GM19372 (cell line): ENCODE measurements at regions not wholly inside any gene's neighbourhood (a gene's known extent, or its start where the extent isn't known, plus 50 kb on each side); places are given as distances from the start of the nearest gene placed in this dataset.

Experiments
- ATAC-seq: cut with Tn5 transposase; IDR thresholded peaks from one replicate; pipeline ENCODE4 v1.9.1; 2021; ENCODE audit warnings: mild to moderate bottlenecking, low read depth, moderate library complexity; ENCODE audit not compliant: unreplicated experiment

DNA sequence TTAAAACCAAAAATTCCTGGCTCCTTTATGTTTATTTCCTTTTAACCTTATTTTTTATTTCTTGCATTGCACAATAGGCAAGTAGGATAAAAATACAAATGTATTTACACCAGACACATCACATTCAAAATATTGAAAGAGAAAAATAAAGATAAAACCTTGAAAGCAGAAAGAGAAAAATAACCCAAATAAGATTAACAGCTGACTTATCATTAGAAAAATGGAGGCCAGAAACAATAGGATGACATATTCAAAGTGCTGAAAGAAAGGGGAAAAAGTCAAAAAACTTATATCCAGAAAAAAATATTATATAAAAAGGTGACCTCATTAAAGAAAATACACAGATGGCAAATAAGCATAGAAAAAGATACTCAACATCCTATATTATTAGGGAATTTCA lies 459.4 kb downstream of the NUF2 start:
- ATAC-seq = no peak

DNA sequence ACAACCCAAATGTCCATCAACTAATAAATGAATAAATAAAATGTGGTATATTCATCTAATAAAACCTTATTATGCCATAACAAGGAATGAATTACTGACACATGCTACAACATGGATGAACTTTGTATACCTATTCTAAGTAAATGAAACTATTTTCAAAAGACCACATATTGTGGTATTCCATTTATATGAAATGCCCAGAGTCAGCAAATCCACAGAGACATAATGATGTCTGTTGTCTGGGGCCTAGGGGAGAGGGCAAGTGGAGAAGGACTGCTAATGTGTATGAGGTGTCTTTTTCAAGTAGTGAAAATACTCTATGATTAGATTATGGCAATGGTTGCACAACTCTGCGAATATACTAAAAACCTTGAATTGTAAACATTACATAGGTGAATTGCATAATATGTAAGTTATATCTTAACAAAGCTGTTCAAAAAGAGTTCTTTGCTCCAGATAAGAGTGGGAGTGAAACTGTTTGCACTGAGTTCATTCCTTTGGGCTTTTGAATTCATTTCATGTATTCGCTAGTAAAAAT lies 464.2 kb downstream of the NUF2 start:
- ATAC-seq = no peak

- ATAC-seq = no peak
Observed at GRCh38 chr1:163789911-163790310, 468.2 kb downstream of the NUF2 start.

DNA sequence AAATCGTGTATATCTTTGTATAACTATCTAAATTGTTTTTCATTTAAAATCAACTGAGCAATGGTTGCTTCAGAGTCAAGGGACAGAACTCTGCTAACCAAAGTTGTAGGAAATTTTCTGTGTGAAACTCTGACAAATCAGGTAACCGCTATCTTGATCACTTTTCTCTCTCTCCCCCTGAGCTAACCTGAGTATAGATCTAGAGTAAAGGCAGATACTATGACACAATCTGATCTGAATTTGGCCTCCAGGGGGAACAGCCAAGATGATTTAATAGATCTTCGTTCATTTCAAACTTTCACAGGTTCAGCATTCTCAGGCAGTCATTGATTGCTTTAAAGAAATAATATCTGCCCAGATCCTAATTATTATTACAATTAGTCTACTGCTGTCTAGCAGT lies 472.8 kb downstream of the NUF2 start:
- no peak for ATAC-seq

DNA sequence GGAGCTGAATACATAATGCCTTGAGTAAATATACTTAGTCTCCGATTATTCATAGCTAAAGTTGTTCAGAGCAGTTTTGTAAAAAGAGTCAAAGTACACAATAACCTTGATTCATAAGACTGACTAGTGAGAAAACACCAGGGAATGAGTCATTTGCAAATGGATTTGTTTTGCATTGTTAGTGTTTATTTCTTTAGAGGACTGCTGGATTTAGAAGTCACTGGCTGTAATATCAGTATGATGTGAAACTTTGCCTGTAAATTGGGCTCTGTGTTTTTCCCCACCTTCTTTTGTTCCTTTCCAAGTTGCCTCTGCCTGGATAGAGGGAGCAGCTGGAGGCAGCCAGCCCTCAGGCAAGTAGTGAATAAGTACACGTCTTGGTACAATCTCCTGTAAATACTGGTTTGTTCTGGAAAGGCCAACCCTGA lies 474.7 kb downstream of the NUF2 start:
- no peak for ATAC-seq

- no peak for ATAC-seq
Observed at GRCh38 chr1:163797816-163798215, 476.1 kb downstream of the NUF2 start.

DNA sequence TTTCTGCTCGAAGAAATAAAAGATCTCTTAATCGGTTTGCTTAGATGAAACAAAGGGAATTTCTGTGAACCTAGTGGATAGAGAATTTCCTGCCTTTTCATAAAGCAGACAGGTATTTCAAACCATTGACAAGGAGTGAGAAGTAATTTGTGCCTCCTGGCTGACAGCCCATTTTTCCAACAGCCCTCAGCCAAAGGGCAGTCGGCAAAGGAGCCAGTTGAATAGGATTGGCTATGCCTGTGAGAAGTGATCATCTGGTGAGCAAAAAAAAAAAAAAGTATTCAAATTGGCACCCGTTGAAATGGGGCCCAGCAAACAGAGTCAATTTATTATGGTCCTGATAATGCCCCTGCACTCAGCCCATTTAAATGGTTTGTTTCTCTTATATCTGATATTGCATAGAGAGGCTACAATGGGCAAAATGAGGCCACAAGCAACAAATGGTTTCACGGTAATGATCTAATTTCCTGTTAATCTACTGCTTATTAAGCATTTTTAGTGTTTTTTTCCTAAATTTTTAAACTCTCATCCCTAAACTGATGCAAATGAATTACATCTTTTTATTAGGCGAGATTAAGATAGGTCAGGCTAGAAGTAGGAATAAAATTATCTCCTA lies 477.5 kb downstream of the NUF2 start:
- ATAC-seq = no peak

DNA sequence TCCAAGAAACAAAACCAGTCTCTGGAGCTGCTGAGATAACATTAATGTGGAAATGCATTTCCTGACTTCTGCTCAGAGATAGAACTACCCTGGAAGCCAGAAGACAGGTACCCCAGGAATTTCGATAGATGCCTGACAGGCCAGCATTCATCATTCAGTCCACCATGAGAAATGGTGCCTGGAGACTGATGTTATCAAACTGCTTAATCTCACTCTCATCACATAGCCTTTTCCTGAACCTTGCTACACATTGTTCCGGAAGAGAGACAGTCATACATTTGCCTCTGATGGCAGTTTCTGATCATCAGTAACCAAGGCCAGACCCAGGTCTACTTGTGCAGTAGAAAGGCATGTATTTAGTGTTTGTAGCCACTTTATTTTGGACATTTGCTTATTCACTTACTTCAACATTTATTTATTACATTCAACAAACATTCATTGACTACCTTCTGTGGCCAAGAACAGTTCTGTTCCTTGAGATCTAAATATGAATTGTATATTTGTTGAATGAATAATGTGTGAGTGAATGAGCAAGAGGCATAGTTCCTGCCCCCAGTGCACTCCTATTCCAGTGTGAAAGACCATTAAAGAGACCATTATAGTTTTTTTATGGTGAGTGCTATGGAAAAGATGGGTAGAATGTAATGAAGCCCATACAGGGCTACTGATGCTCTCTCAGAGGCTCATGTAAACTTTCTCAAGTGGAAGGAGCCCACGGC lies 485.7 kb downstream of the NUF2 start:
- ATAC-seq = no peak

- no peak for ATAC-seq
Observed at GRCh38 chr1:163813251-163813650, 491.5 kb downstream of the NUF2 start.

DNA sequence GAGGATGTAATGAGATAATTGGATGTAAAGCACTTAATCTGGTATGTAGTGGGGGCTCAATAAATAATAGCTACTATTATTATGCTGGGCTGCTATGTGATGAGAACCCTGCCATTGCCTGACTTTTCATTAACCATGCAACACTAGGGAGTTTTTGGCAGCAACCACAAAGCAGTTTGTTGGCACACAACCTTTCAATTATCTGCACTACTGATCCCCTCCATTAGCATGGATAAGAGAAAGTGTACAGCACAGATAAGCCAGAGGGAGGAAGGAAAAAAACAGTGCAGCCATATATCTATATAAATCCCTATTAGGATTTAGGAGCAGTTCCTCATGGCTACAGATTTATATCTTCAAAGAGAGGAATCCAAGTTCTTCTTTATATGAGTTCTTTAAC lies 498.5 kb downstream of the NUF2 start:
- ATAC-seq = no peak

- ATAC-seq = no peak
Observed at GRCh38 chr1:163820766-163821165, 499.0 kb downstream of the NUF2 start.

DNA sequence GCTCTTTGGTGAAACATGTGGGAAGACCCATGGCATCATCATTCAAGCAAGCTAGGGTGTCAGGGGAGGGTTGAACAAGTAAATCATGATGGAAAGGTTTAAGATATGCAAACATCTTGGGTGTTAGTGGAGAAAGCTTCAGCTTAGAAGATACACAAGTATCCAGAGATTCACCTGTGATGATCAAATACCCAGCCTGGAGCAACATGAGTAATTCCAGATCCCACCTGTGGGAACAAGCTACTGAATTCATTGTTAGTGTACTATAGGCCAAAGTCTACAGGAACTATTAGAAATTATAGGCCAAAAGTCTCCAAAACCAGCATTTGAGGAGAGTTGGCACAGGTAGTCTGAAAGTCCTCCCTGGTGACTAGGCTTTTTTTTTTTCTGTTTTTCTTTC lies 499.9 kb downstream of the NUF2 start:
- no peak for ATAC-seq

DNA sequence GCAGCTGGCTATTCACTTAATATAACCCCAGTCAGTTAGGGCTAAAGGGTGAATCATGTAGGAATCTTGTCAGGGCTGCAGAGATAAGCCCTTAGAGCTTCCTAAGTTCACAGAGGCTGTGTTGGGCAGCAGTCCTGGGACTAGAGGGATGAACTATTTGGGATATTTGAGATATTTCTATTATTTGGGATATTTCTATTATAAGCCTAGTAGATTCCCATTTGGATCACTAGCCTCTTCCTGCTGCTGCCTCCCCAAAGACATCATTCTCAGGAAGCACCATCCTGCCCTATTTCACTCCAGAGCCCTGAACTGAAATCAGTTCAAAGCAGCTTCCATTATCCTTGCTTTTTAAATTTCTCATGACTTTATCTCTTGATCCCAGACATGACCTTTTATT lies 501.3 kb downstream of the NUF2 start:
- ATAC-seq = no peak

DNA sequence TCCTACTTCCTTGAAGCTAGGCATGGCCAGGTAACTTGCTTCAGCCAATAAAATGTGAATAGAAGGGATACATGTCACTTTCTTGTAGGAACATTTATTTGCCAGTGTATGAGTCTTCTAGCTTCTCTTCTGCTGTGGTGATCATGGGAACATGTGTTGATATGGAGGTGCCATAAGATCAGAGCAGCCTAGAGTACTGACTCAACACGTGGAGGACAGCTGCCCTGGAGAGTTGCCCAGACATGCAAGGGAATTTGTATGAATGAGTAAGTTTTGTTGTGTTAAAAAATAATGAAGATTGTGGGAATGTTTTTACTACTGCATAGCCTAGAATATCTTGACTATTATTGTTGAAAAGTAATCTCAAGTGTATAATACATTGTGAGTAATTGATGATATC lies 502.3 kb downstream of the NUF2 start:
- no peak for ATAC-seq

DNA sequence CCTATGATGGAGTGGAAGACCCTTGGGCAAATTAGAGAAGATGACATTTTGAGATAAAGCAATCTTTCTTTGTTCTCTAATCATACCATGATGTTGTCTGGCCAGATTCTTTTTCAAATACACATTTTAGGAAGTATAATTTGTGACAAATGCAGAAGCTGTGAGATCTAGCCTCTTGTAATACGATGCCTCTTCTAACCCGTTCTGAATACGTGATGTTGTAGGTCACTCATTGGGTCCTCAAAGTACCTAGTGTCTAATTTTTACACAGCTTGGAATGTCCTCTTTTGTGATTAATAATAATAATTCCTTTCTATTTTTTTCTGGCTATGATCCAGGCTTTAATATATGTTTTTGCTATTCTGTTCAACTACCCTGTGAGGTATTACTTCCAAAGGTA lies 502.7 kb downstream of the NUF2 start:
- ATAC-seq = no peak

GRCh38 chr1:163826500-163826899 lies 504.7 kb downstream of the NUF2 start:
- no peak for ATAC-seq

- ATAC-seq = no peak
Observed at GRCh38 chr1:163834778-163835177, 513.0 kb downstream of the NUF2 start.

DNA sequence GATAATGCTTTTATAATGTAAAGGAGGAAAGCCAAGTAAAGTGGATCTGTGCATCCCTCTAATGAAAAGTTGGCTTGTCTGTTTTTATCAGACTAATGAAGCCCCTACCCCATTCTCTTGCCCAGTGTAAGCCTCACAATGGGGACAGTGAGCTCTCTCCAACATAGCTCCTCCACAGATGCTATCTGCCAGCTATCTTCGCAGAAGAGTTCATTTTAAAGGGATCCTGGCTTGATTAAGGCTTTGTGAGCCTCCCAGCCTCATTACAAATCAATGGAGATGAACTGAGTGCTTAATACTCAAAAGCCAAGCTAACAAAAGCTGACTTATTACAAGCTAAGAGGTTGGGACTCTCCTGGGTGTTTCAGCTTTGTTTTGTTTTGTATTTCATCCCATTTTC lies 514.7 kb downstream of the NUF2 start:
- no peak for ATAC-seq

DNA sequence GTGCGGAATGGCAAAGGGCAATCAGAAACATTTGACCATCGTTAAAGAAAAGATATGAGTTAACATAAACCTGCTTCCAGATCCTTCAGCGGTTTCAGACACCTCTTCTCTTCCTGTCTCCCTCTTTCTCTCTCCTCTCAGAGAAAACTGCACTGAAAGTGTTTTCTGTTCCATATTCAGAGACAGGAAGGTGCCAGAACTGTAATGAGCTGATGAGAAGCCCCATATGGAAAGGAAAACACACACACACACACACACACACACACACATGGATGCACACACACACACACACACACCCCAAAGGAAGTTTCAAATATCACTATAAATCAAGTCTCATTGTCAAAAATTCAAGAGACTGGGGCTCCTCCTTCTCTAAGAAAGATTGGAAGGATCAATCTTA lies 515.5 kb downstream of the NUF2 start:
- ATAC-seq = no peak

GRCh38 chr1:163842571-163842970 lies 520.8 kb downstream of the NUF2 start:
- no peak for ATAC-seq

DNA sequence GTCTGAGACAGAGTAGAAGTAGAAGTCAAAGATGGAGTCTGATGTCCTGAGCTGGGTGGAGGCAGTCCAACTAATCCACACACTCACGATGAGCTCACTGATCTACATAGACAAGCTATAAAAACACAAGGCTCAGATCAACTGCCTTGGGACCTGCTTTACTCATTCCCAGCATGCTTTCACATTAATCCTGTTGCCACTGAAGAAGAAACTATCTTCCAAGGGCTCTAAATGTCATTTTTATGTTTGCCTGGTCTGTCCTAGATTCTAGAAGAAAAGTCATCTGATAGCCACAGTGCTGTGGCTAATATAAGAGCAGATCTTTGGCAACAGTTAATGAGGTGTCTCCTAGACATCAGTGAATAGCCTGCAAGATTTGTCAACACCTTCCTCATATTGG lies 522.7 kb downstream of the NUF2 start:
- no peak for ATAC-seq

GRCh38 chr1:163845279-163845678 lies 523.5 kb downstream of the NUF2 start:
- ATAC-seq = no peak
